C4-2B (cell line): ENCODE measurements at regions not wholly inside any gene's neighbourhood (a gene's known extent, or its start where the extent isn't known, plus 50 kb on each side); places are given as distances from the start of the nearest gene placed in this dataset.

Source experiments
- ZFX ChIP-seq: fragments of 450-650 bp; IDR thresholded peaks from 2 replicates; pipeline ENCODE4 v1.6.1; 2017
- TF ChIP-seq, protein P1 (sequence below): fragments of 450-650 bp; conservative IDR thresholded peaks from 2 replicates; pipeline ENCODE4 v1.5.1; 2017; ENCODE audit warnings: mild to moderate bottlenecking

GRCh38 chrX:26613956-26614355 is 398.0 kb downstream of the MAGEB5 start:
- TF ChIP-seq, protein P1, sequence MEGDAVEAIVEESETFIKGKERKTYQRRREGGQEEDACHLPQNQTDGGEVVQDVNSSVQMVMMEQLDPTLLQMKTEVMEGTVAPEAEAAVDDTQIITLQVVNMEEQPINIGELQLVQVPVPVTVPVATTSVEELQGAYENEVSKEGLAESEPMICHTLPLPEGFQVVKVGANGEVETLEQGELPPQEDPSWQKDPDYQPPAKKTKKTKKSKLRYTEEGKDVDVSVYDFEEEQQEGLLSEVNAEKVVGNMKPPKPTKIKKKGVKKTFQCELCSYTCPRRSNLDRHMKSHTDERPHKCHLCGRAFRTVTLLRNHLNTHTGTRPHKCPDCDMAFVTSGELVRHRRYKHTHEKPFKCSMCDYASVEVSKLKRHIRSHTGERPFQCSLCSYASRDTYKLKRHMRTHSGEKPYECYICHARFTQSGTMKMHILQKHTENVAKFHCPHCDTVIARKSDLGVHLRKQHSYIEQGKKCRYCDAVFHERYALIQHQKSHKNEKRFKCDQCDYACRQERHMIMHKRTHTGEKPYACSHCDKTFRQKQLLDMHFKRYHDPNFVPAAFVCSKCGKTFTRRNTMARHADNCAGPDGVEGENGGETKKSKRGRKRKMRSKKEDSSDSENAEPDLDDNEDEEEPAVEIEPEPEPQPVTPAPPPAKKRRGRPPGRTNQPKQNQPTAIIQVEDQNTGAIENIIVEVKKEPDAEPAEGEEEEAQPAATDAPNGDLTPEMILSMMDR: no peak
- no peak for TF ChIP-seq ZFX
